K562 (cell line): ENCODE measurements at regions not wholly inside any gene's neighbourhood (a gene's known extent, or its start where the extent isn't known, plus 50 kb on each side); places are given as distances from the start of the nearest gene placed in this dataset.

Experiments used
- ATAC-seq: fragments of 200-7000 bp; cut with Tn5 transposase; 3 replicates; pipeline ENCODE4 v1.9.1; 2020; ENCODE audit warnings: moderate library complexity
- BruUV-seq: library from RNA; stranded (reverse); fragments of 400-500 nt; replicated peaks from 2 replicates; lab custom pipeline; 2021; lab: Mats Ljungman, UMichigan
- CTCF ChIA-PET: fragments of 300-600 bp; formaldehyde crosslinking; extraction: SDS; loops from one replicate; lab custom pipeline; 2021; ENCODE audit warnings: low intra/inter-chr PET ratio; lab: Yijun Ruan, JAX
- POLR2A ChIA-PET: fragments of 300-600, 350-650 bp; sonication (Branson Sonifier 250); formaldehyde crosslinking; extraction: SDS; loops from one replicate; lab custom pipeline; 2021; ENCODE audit warnings: antibody characterized with exemption, inconsistent platforms; lab: Yijun Ruan, JAX
- DNase-seq, 4 experiments: peaks; one replicate each; pipeline versions ENCODE4 v3.0.0 to v3.0.0-alpha.2; 2011 to 2018; ENCODE audit warnings: low spot score in 3 of 4, mixed read lengths in 3 of 4; ENCODE audit errors: extremely low read depth in 1 of 4
- FAIRE-seq: peaks from 2 replicates; lab custom pipeline; 2011; peaks lifted over from hg19 to GRCh38; lab: Jason Lieb, UNC
- H2AFZ ChIP-seq: 2 replicates; pipeline ENCODE4 v1.6.0; 2011; ENCODE audit warnings: low read depth, low read length, control low read depth, inconsistent platforms
- H3K27ac ChIP-seq: fragments of 200-600 bp; 3 replicates; pipeline ENCODE4 v1.8.0; 2011; ENCODE audit warnings: low read depth, mild to moderate bottlenecking, control low read depth, inconsistent platforms, low read length, moderate library complexity, mixed read lengths; ENCODE audit errors: extremely low read depth
- H3K27me3 ChIP-seq, 2 experiments: fragments of 300-600 bp in 1 of 2; 2 replicates in 1 of 2; 3 replicates in 1 of 2; pipeline versions ENCODE4 v1.6.0 to v1.8.0; 2011; ENCODE audit warnings: inconsistent platforms in 2 of 2, low read length in 2 of 2, mild to moderate bottlenecking in 1 of 2, mixed read lengths in 1 of 2, moderate library complexity in 1 of 2; ENCODE audit not compliant: control insufficient read depth in 2 of 2, insufficient read depth in 2 of 2
- H3K36me3 ChIP-seq: fragments of 300-600 bp; 3 replicates; pipeline ENCODE4 v1.8.0; 2011; ENCODE audit warnings: mild to moderate bottlenecking, low read length, inconsistent platforms; ENCODE audit not compliant: control insufficient read depth, insufficient read depth
- H3K4me1 ChIP-seq, 2 experiments: fragments of 200-600 bp in 1 of 2; replicated peaks in 1 of 2; 2 replicates in 1 of 2; 3 replicates in 1 of 2; pipeline versions ENCODE4 v1.5.1 to v1.8.0; 2011; ENCODE audit warnings: inconsistent platforms in 2 of 2, low read length in 2 of 2, mild to moderate bottlenecking in 1 of 2, mixed read lengths in 1 of 2, moderate library complexity in 1 of 2; ENCODE audit not compliant: control insufficient read depth in 2 of 2, insufficient read depth in 2 of 2
- H3K4me2 ChIP-seq: 2 replicates; pipeline ENCODE4 v1.6.1; 2011; ENCODE audit warnings: low read length, control low read depth, inconsistent platforms, mixed read lengths; ENCODE audit not compliant: insufficient read depth
- H3K4me3 ChIP-seq: fragments of 200-600 bp; sonication (generic), shearing (Covaris generic); 2 replicates; pipeline ENCODE4 v1.5.1; 2016; ENCODE audit warnings: control low read depth, inconsistent platforms
- H3K79me2 ChIP-seq: fragments of 200-600 bp; 3 replicates; pipeline ENCODE4 v1.8.0; 2011; ENCODE audit warnings: low read length, inconsistent platforms; ENCODE audit not compliant: control insufficient read depth, insufficient read depth
- H3K9ac ChIP-seq, 2 experiments: 2 replicates each; pipeline versions ENCODE4 v1.6.0 to v1.6.1; 2011; ENCODE audit warnings: low read depth in 2 of 2, low read length in 2 of 2, control low read depth in 1 of 2, inconsistent platforms in 1 of 2, mild to moderate bottlenecking in 1 of 2, mixed read lengths in 1 of 2; ENCODE audit not compliant: insufficient read depth in 1 of 2
- H3K9me1 ChIP-seq: one replicate; pipeline ENCODE4 v1.6.0; 2011; ENCODE audit warnings: inconsistent platforms, mild to moderate bottlenecking, low read length, moderate library complexity; ENCODE audit not compliant: control insufficient read depth, insufficient read depth
- H3K9me3 ChIP-seq: replicated peaks from 2 replicates; pipeline ENCODE4 v1.5.1; 2011; ENCODE audit warnings: low read depth, low read length, inconsistent platforms; ENCODE audit not compliant: control insufficient read depth, insufficient read depth
- H4K20me1 ChIP-seq: replicated peaks from 2 replicates; pipeline ENCODE4 v1.6.1; 2011; ENCODE audit warnings: low read length, inconsistent platforms, mixed read lengths; ENCODE audit not compliant: control insufficient read depth, insufficient read depth
- BRF1 ChIP-seq: IDR thresholded peaks from 3 replicates; pipeline ENCODE4 v1.6.1; 2011; ENCODE audit warnings: borderline replicate concordance, mild to moderate bottlenecking; ENCODE audit not compliant: insufficient read length; ENCODE audit errors: extremely low read depth
- ZC3H4 ChIP-seq: sonication (generic); formaldehyde crosslinking; IDR thresholded peaks from 2 replicates; pipeline ENCODE4 v1.9.0; 2021; ENCODE audit warnings: missing genetic modification reagents, borderline replicate concordance
- ZNF197 ChIP-seq: fragments of 200-800 bp; sonication (Bioruptor generic); IDR thresholded peaks from 2 replicates; pipeline ENCODE4 v1.6.1; 2016; ENCODE audit warnings: low read depth, missing genetic modification characterization, missing compliant biosample characterization
- ZNF445 ChIP-seq: fragments of 250-450 bp; sonication (Bioruptor Pico); IDR thresholded peaks from 2 replicates; pipeline ENCODE4 v1.4.0; 2020; ENCODE audit warnings: low read depth, mild to moderate bottlenecking, moderate library complexity
- WGBS: fragments of 100-300 bp; shearing (Covaris generic); methylation state at CpG from one replicate; pipeline ENCODE4 v1.1.6; 2016; ENCODE audit warnings: low coverage, mixed read lengths; ENCODE audit not compliant: insufficient coverage; ENCODE audit errors: missing lambda C conversion rate; 5-methylcytosine and 5-hydroxymethylcytosine counted together
- in situ Hi-C: fragments of 300-500 bp; cut with MboI; formaldehyde crosslinking; loops from 4 replicates; pipeline ENCODE4 v1.15.0; 2018; ENCODE audit warnings: inconsistent platforms, mixed read lengths
- intact Hi-C: fragments of 100-400 bp; cut with micrococcal nuclease; formaldehyde crosslinking; loops from 2 replicates; pipeline ENCODE4 v1.14.2; 2022
- TF ChIP-seq, protein P1 (sequence below), 3 experiments: IDR thresholded peaks in 2 of 3; conservative IDR thresholded peaks in 1 of 3; 2 replicates each; pipeline ENCODE4 v1.5.1; 2011 to 2012; ENCODE audit warnings: low read length in 3 of 3, mild to moderate bottlenecking in 3 of 3, control low read depth in 2 of 3, improper control_type of control experiment in 1 of 3, inconsistent platforms in 1 of 3, low read depth in 1 of 3, mixed read lengths in 1 of 3, moderate library complexity in 1 of 3; ENCODE audit not compliant: insufficient read depth in 2 of 3
- TF ChIP-seq, protein P2 (sequence below): fragments of 250-450 bp; sonication (Bioruptor Pico); IDR thresholded peaks from 2 replicates; pipeline ENCODE4 v1.5.1; 2021; ENCODE audit warnings: mild to moderate bottlenecking
- TF ChIP-seq, protein P3 (sequence below): fragments of 450-650 bp; IDR thresholded peaks from 2 replicates; pipeline ENCODE4 v1.6.1; 2016

DNA sequence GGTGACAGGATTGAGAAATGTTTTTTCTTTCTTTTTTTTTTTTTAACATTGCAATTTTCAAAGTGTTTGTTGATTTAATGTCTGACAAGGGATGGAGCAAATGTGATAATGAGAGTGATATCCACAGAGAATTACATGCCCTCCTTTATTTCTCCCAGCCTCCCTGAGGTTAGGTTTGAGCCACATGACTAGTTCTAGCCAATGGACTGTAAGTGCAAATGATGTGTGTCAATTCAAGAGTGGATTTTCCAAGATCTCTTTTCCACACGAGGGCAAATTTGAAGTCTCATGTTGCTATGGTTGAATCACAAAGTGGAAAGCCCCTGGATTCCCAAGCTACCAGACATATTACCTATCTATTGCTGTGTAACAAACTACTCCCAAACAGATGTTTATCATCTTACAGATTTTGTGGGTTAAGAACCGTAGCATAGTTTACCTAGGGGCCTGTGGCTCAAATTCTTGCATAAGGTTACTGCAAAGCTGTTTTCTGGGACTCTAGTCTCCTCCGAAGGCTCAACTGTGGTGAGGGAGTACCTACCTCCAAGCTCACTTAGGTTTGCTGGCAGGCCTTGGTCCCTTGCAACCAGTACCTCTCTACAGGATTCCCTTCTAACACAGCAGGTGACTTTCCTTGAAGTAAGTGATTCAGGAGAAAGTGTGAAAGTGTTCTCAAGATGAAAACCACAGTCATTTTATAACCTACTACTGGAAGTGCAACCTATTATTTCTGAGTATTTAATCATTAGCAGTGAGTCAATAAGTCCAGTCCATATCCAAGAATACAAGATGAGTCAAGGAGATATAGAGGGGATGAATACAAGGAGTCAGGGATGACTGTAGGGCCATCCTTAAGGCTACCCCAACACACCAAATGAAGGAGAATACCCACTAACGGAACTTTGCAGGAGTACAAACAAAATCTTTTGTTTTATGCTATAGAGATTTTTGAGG, 533.6 kb downstream of the PTPRC start:
- Histone ChIP-seq H3K9ac (no peak overlapping the region), H3K4me2 (no peak overlapping the region), H3K4me3 (no peak overlapping the region), H3K27me3 (no peaks in the 10 kb centered on the region), H3K27ac (no peak overlapping the region), H3K9me1 (no peaks in the 10 kb centered on the region), H2AFZ (no peak overlapping the region), H3K79me2 (no peaks in the 10 kb centered on the region), H3K36me3 (no peaks in the 10 kb centered on the region), H4K20me1 (no peaks in the 10 kb centered on the region), H3K4me1 (no peaks in the 10 kb centered on the region), H3K9me3 (0 out of 2 replicates have a peak, but pooled peaks cover 1% of the 10 kb centered on the region)
- ChIA-PET POLR2A (no interaction called here), CTCF (no interaction called here)
- BruUV-seq: no TSS peak
- in situ Hi-C loops (no loop called here), intact Hi-C loops (no loop called here)
- 2% methylated on average over 4 of the region's 4 CpGs for WGBS
- no peak for TF ChIP-seq ZNF445 (CRISPR knock-in tag)
- no peak for TF ChIP-seq BRF1
- TF ChIP-seq ZNF197 (CRISPR knock-in tag): no peak
- ATAC-seq (no peak), FAIRE-seq (no peak), DNase-seq (no peak)

DNA sequence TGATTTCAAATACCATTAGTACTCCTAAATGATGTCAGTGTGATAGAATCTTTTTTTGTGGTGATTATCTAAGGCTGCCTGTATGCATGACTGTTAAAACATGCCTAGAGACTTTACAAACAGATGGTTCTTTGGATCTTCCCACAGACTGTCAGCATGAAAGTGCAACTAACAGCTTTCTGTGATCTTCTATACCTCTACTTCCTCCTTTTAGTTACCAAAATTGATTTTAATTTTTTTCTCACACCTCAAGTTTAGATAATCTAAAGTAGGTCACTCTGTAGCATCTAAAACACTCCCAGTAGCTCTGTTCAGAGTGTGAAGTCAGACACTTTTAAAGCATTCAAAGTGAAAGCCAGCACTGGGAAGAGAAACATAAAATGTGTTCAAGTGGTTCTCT, 534.5 kb downstream of the PTPRC start:
- Histone ChIP-seq H2AFZ (no peak overlapping the region), H3K9me1 (no peaks in the 10 kb centered on the region), H3K79me2 (no peaks in the 10 kb centered on the region), H4K20me1 (no peaks in the 10 kb centered on the region), H3K36me3 (no peaks in the 10 kb centered on the region), H3K4me2 (no peak overlapping the region), H3K9me3 (0 out of 2 replicates have a peak, but pooled peaks cover 1% of the 10 kb centered on the region), H3K4me3 (no peak overlapping the region), H3K4me1 (no peaks in the 10 kb centered on the region), H3K27me3 (no peaks in the 10 kb centered on the region), H3K27ac (no peak overlapping the region), H3K9ac (no peak overlapping the region)
- in situ Hi-C loops (no loop called here), intact Hi-C loops (no loop called here)
- FAIRE-seq (no peak), ATAC-seq (no peak), DNase-seq (no peak)
- ChIA-PET POLR2A (no interaction called here), CTCF (no interaction called here)
- BruUV-seq: no TSS peak
- no peak for TF ChIP-seq ZC3H4 (CRISPR knock-in tag)
- TF ChIP-seq, protein P1, sequence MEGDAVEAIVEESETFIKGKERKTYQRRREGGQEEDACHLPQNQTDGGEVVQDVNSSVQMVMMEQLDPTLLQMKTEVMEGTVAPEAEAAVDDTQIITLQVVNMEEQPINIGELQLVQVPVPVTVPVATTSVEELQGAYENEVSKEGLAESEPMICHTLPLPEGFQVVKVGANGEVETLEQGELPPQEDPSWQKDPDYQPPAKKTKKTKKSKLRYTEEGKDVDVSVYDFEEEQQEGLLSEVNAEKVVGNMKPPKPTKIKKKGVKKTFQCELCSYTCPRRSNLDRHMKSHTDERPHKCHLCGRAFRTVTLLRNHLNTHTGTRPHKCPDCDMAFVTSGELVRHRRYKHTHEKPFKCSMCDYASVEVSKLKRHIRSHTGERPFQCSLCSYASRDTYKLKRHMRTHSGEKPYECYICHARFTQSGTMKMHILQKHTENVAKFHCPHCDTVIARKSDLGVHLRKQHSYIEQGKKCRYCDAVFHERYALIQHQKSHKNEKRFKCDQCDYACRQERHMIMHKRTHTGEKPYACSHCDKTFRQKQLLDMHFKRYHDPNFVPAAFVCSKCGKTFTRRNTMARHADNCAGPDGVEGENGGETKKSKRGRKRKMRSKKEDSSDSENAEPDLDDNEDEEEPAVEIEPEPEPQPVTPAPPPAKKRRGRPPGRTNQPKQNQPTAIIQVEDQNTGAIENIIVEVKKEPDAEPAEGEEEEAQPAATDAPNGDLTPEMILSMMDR (IDR thresholded peaks at IDR 0.05 in 2 of 3, conservative IDR thresholded peaks at IDR 0.05 in 1 of 3; ENCODE audit: insufficient read depth in 2 of 3, low read depth in 1 of 3, low read length in 3 of 3): no peak
- TF ChIP-seq, protein P2, sequence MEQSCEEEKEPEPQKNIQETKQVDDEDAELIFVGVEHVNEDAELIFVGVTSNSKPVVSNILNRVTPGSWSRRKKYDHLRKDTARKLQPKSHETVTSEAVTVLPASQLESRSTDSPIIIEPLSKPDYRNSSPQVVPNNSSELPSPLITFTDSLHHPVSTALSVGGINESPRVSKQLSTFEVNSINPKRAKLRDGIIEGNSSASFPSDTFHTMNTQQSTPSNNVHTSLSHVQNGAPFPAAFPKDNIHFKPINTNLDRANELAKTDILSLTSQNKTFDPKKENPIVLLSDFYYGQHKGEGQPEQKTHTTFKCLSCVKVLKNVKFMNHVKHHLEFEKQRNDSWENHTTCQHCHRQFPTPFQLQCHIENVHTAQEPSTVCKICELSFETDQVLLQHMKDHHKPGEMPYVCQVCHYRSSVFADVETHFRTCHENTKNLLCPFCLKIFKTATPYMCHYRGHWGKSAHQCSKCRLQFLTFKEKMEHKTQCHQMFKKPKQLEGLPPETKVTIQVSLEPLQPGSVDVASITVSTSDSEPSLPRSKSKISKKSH: no peak
- TF ChIP-seq, protein P3, sequence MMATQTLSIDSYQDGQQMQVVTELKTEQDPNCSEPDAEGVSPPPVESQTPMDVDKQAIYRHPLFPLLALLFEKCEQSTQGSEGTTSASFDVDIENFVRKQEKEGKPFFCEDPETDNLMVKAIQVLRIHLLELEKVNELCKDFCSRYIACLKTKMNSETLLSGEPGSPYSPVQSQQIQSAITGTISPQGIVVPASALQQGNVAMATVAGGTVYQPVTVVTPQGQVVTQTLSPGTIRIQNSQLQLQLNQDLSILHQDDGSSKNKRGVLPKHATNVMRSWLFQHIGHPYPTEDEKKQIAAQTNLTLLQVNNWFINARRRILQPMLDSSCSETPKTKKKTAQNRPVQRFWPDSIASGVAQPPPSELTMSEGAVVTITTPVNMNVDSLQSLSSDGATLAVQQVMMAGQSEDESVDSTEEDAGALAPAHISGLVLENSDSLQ: no peak
